ENCODE measurements at regions not wholly inside any gene's neighbourhood (a gene's known extent, or its start where the extent isn't known, plus 50 kb on each side); places are given as distances from the start of the nearest gene placed in this dataset.

DNA sequence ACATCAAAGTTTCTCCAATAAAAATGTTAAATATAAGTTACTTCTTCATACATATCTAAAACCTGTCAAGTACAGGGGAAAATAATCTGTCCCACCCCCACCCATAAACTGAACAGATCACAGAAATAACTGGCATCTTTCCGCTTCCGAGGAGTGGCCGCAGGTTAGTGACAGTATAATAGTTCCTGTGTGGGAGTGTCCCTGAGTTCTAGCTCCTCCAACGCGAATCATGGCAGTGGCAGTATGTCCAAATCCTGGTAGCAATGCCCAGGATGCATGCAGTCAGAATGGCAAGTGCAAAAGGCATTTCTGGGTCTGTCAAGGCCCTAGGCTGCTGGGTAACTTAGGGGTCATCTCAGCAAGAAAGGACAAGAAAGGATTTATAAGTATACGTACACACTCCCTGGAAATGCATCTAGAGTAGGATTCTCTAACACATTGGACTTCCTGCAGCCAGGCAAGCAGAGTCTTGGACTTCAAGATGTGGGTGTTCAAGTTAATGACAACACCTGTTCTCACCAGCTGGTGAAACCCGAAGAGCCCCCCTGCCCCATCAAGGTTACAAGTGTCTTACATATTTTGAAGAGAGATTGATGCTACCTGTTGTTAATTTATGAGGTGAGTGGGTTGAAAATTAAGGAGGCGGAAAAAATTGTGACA lies 94.4 kb upstream of the COL1A2 start:
- TF ChIP-seq POLR2A (IDR thresholded peaks at IDR 0.05) = no peak
- no peak for TF ChIP-seq CTCF (IDR thresholded peaks at IDR 0.05)

Measured in breast epithelium (tissue), 3 donors.